ENCODE measurements at regions not wholly inside any gene's neighbourhood (a gene's known extent, or its start where the extent isn't known, plus 50 kb on each side); places are given as distances from the start of the nearest gene placed in this dataset.
A peak's percentile ranks its signal among the peaks of the same experiment; 100 is the strongest.

GRCh38 chr16:48932216-48932855 lies 322.4 kb upstream of the N4BP1 start:
- no peak for DNase-seq

- no peak for DNase-seq
Observed at GRCh38 chr16:48930951-48931553, 321.1 kb upstream of the N4BP1 start.

- no peak for DNase-seq
Observed at GRCh38 chr16:48919791-48920190, 309.8 kb upstream of the N4BP1 start.

- no peak for DNase-seq
Observed at GRCh38 chr16:48918520-48919258, 308.7 kb upstream of the N4BP1 start.

- DNase-seq = no peak
Observed at GRCh38 chr16:48916566-48916965, 306.6 kb upstream of the N4BP1 start.

GRCh38 chr16:48914070-48914469 lies 304.1 kb upstream of the N4BP1 start:
- no peak for DNase-seq

- DNase-seq = no peak
Observed at GRCh38 chr16:48913384-48913783, 303.4 kb upstream of the N4BP1 start.

GRCh38 chr16:48912360-48912759 lies 302.4 kb upstream of the N4BP1 start:
- no peak for DNase-seq

GRCh38 chr16:48911700-48912099 lies 301.7 kb upstream of the N4BP1 start:
- peak; percentile 6 for DNase-seq

- DNase-seq = no peak
Observed at GRCh38 chr16:48910214-48910613, 300.2 kb upstream of the N4BP1 start.

GRCh38 chr16:48909231-48909630 lies 299.3 kb upstream of the N4BP1 start:
- no peak for DNase-seq

- no peak for DNase-seq
Observed at GRCh38 chr16:48907906-48908634, 298.1 kb upstream of the N4BP1 start.

- no peak for DNase-seq
Observed at GRCh38 chr16:48905632-48906505, 295.9 kb upstream of the N4BP1 start.

- DNase-seq = no peak
Observed at GRCh38 chr16:48904333-48904732, 294.4 kb upstream of the N4BP1 start.

GRCh38 chr16:48903039-48903438 lies 293.1 kb upstream of the N4BP1 start:
- DNase-seq = no peak

- no peak for DNase-seq
Observed at GRCh38 chr16:48901712-48902374, 291.9 kb upstream of the N4BP1 start.

- DNase-seq = no peak
Observed at GRCh38 chr16:48899500-48899899, 289.5 kb upstream of the N4BP1 start.

GRCh38 chr16:48897698-48898205 lies 287.8 kb upstream of the N4BP1 start:
- no peak for DNase-seq

GRCh38 chr16:48895142-48895541 lies 285.2 kb upstream of the N4BP1 start:
- no peak for DNase-seq

GRCh38 chr16:48892893-48893292 lies 282.9 kb upstream of the N4BP1 start:
- no peak for DNase-seq

- DNase-seq = no peak
Observed at GRCh38 chr16:48887646-48888210, 277.7 kb upstream of the N4BP1 start.
